NCI-H1417 (cell line): ENCODE measurements at regions not wholly inside any gene's neighbourhood (a gene's known extent, or its start where the extent isn't known, plus 50 kb on each side); places are given as distances from the start of the nearest gene placed in this dataset.

Experiments
- DNase-seq, 3 experiments: peaks; one replicate each; lab custom pipeline; 2025; lab: John Stamatoyannopoulos, UW

- DNase-seq, result peak; percentile 80 to 95 (median 85)
Observed at GRCh38 chr3:106699122-106699521, 678.1 kb upstream of the CCDC54 start.

- no peak for DNase-seq
Observed at GRCh38 chr3:106700981-106701380, 676.3 kb upstream of the CCDC54 start.

- DNase-seq, result no peak
Observed at GRCh38 chr3:106703524-106703923, 673.7 kb upstream of the CCDC54 start.

- no peak for DNase-seq
Observed at GRCh38 chr3:106707347-106707746, 669.9 kb upstream of the CCDC54 start.

- DNase-seq, result no peak
Observed at GRCh38 chr3:106710596-106710995, 666.6 kb upstream of the CCDC54 start.

GRCh38 chr3:106711650-106712049 lies 665.6 kb upstream of the CCDC54 start:
- no peak for DNase-seq

GRCh38 chr3:106714400-106714799 lies 662.8 kb upstream of the CCDC54 start:
- DNase-seq, result no peak

GRCh38 chr3:106715286-106715685 lies 662.0 kb upstream of the CCDC54 start:
- DNase-seq, result no peak

- DNase-seq, result no peak
Observed at GRCh38 chr3:106717178-106717780, 660.0 kb upstream of the CCDC54 start.

GRCh38 chr3:106719077-106719476 lies 658.2 kb upstream of the CCDC54 start:
- DNase-seq, result peak in 1 of 3 experiments; percentile 46

GRCh38 chr3:106719583-106719982 lies 657.7 kb upstream of the CCDC54 start:
- DNase-seq, result no peak

GRCh38 chr3:106720510-106720909 lies 656.7 kb upstream of the CCDC54 start:
- no peak for DNase-seq

GRCh38 chr3:106725566-106725965 lies 651.7 kb upstream of the CCDC54 start:
- no peak for DNase-seq

GRCh38 chr3:106728315-106729098 lies 648.7 kb upstream of the CCDC54 start:
- no peak for DNase-seq

- DNase-seq, result no peak
Observed at GRCh38 chr3:106729481-106729880, 647.8 kb upstream of the CCDC54 start.

GRCh38 chr3:106731230-106731629 lies 646.0 kb upstream of the CCDC54 start:
- DNase-seq, result no peak

- no peak for DNase-seq
Observed at GRCh38 chr3:106734712-106735111, 642.5 kb upstream of the CCDC54 start.

- no peak for DNase-seq
Observed at GRCh38 chr3:106737265-106737664, 640.0 kb upstream of the CCDC54 start.

GRCh38 chr3:106740116-106740515 lies 637.1 kb upstream of the CCDC54 start:
- DNase-seq, result no peak

GRCh38 chr3:106745344-106746168 lies 631.7 kb upstream of the CCDC54 start:
- DNase-seq, result no peak

- DNase-seq, result no peak
Observed at GRCh38 chr3:106746286-106746685, 631.0 kb upstream of the CCDC54 start.

GRCh38 chr3:106748472-106749262 lies 628.6 kb upstream of the CCDC54 start:
- no peak for DNase-seq
